Astrocyte (in vitro differentiated cells and primary cell): ENCODE measurements at regions not wholly inside any gene's neighbourhood (a gene's known extent, or its start where the extent isn't known, plus 50 kb on each side); places are given as distances from the start of the nearest gene placed in this dataset.

Experiments used
- DNase-seq: peaks from one replicate; pipeline ENCODE4 v3.0.0-alpha.2; 2010; ENCODE audit warnings: low read depth
- FAIRE-seq: peaks from 2 replicates; lab custom pipeline; 2011; peaks lifted over from hg19 to GRCh38; lab: Jason Lieb, UNC
- H2AFZ ChIP-seq: 2 replicates; pipeline ENCODE4 v1.6.0; 2012; ENCODE audit warnings: low read depth, low read length, inconsistent platforms
- H3K27ac ChIP-seq: 2 replicates; pipeline ENCODE4 v1.5.1; 2011; ENCODE audit warnings: low read depth, low read length, inconsistent platforms
- H3K27me3 ChIP-seq: 2 replicates; pipeline ENCODE4 v1.6.0; 2011; ENCODE audit warnings: low read length, inconsistent platforms; ENCODE audit not compliant: insufficient read depth
- H3K36me3 ChIP-seq: 2 replicates; pipeline ENCODE4 v1.5.1; 2011; ENCODE audit warnings: low read length, inconsistent platforms; ENCODE audit not compliant: insufficient read depth
- H3K4me1 ChIP-seq: 2 replicates; pipeline ENCODE4 v1.5.1; 2011; ENCODE audit warnings: low read length, inconsistent platforms; ENCODE audit not compliant: insufficient read depth
- H3K4me2 ChIP-seq: 2 replicates; pipeline ENCODE4 v1.6.0; 2012; ENCODE audit warnings: low read length, inconsistent platforms
- H3K4me3 ChIP-seq: 2 replicates; pipeline ENCODE4 v1.5.1; 2011; ENCODE audit warnings: low read depth, mild to moderate bottlenecking, low read length, inconsistent platforms; ENCODE audit not compliant: insufficient read depth
- H3K79me2 ChIP-seq: 2 replicates; pipeline ENCODE4 v1.6.0; 2012; ENCODE audit warnings: mild to moderate bottlenecking, low read length, inconsistent platforms; ENCODE audit not compliant: insufficient read depth
- H3K9ac ChIP-seq: 2 replicates; pipeline ENCODE4 v1.6.0; 2012; ENCODE audit warnings: mild to moderate bottlenecking, low read length, inconsistent platforms
- H3K9me3 ChIP-seq: 2 replicates; pipeline ENCODE4 v1.5.1; 2012; ENCODE audit warnings: low read depth, mild to moderate bottlenecking, low read length, inconsistent platforms; ENCODE audit not compliant: insufficient read depth
- H4K20me1 ChIP-seq: 2 replicates; pipeline ENCODE4 v1.6.0; 2012; ENCODE audit warnings: low read length, inconsistent platforms; ENCODE audit not compliant: insufficient read depth
- H3K27ac Mint-ChIP-seq: one replicate; pipeline ENCODE4 v1.8.0; 2021; ENCODE audit warnings: mild to moderate bottlenecking, mixed read lengths; ENCODE audit not compliant: unreplicated experiment
- H3K27me3 Mint-ChIP-seq: one replicate; pipeline ENCODE4 v1.8.0; 2021; ENCODE audit warnings: low read depth, mixed read lengths; ENCODE audit not compliant: unreplicated experiment
- H3K36me3 Mint-ChIP-seq: one replicate; pipeline ENCODE4 v1.8.0; 2021; ENCODE audit warnings: low read depth, mixed read lengths; ENCODE audit not compliant: unreplicated experiment
- H3K4me1 Mint-ChIP-seq: one replicate; pipeline ENCODE4 v1.8.0; 2021; ENCODE audit warnings: low read depth, mixed read lengths; ENCODE audit not compliant: unreplicated experiment
- H3K4me3 Mint-ChIP-seq: one replicate; pipeline ENCODE4 v1.8.0; 2021; ENCODE audit warnings: mild to moderate bottlenecking, moderate library complexity, mixed read lengths; ENCODE audit not compliant: unreplicated experiment
- H3K9me3 Mint-ChIP-seq: one replicate; pipeline ENCODE4 v1.8.0; 2021; ENCODE audit warnings: mild to moderate bottlenecking, mixed read lengths; ENCODE audit not compliant: unreplicated experiment
- CTCF ChIP-seq: IDR thresholded peaks from 2 replicates; pipeline ENCODE4 v1.5.1; 2011; ENCODE audit warnings: low read depth, mild to moderate bottlenecking, inconsistent platforms, low read length, moderate library complexity; ENCODE audit not compliant: insufficient read depth
- EZH2 ChIP-seq: IDR thresholded peaks from 2 replicates; pipeline ENCODE4 v1.6.1; 2012; ENCODE audit warnings: mild to moderate bottlenecking, low read length, inconsistent platforms; ENCODE audit not compliant: insufficient read depth

DNA sequence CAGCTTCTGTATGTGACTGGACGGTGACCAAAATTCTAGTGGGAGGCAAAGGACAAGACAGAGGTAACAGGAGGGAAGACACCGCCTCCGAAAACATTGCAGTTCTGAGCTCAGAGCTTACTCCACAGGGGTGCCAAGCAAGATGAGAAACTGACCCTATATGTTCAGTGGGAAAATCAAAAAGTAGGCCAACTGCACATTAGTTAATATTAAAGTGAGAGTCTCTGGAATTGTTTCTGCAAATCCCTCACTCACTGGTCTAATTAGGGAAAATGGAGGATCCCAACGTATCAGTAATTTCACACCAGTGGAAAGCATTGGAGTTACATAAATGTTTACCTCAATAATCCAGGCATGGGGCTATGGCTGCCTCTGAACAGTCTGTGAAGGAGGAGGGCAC is 313.3 kb upstream of the KCNH8 start:
- no peaks in the 10 kb centered on the region for H4K20me1 ChIP-seq
- Mint-ChIP-seq H3K4me1 (no peaks in the 10 kb centered on the region), H3K27ac (no peak overlapping the region), H3K9me3 (no peaks in the 10 kb centered on the region), H3K4me3 (no peak overlapping the region), H3K36me3 (no peaks in the 10 kb centered on the region), H3K27me3 (no peaks in the 10 kb centered on the region)
- H3K27me3 ChIP-seq, result no peaks in the 10 kb centered on the region
- H3K9me3 ChIP-seq, result no peaks in the 10 kb centered on the region
- no peaks in the 10 kb centered on the region for H3K36me3 ChIP-seq
- H3K4me1 ChIP-seq, result no peaks in the 10 kb centered on the region
- no peak for FAIRE-seq
- no peak overlapping the region for H3K4me2 ChIP-seq
- TF ChIP-seq EZH2, result no peak
- no peak for TF ChIP-seq CTCF
- H3K27ac ChIP-seq, result no peak overlapping the region
- no peaks in the 10 kb centered on the region for H3K79me2 ChIP-seq
- no peak overlapping the region for H2AFZ ChIP-seq
- H3K9ac ChIP-seq, result no peak overlapping the region
- DNase-seq, result no peak
- no peak overlapping the region for H3K4me3 ChIP-seq

GRCh38 chr3:18830087-18830486 is 318.2 kb upstream of the KCNH8 start:
- no peak overlapping the region for H3K4me3 ChIP-seq
- Mint-ChIP-seq H3K36me3 (no peaks in the 10 kb centered on the region), H3K27ac (no peak overlapping the region), H3K4me3 (no peak overlapping the region), H3K4me1 (no peaks in the 10 kb centered on the region), H3K9me3 (no peaks in the 10 kb centered on the region), H3K27me3 (no peaks in the 10 kb centered on the region)
- H3K9me3 ChIP-seq, result no peaks in the 10 kb centered on the region
- no peaks in the 10 kb centered on the region for H3K79me2 ChIP-seq
- no peak overlapping the region for H3K4me2 ChIP-seq
- TF ChIP-seq EZH2 (no peak), CTCF (no peak)
- H2AFZ ChIP-seq, result no peak overlapping the region
- no peaks in the 10 kb centered on the region for H4K20me1 ChIP-seq
- H3K27ac ChIP-seq, result no peak overlapping the region
- H3K27me3 ChIP-seq, result no peaks in the 10 kb centered on the region
- no peaks in the 10 kb centered on the region for H3K4me1 ChIP-seq
- H3K36me3 ChIP-seq, result no peaks in the 10 kb centered on the region
- FAIRE-seq (no peak), DNase-seq (no peak)
- H3K9ac ChIP-seq, result no peak overlapping the region

DNA sequence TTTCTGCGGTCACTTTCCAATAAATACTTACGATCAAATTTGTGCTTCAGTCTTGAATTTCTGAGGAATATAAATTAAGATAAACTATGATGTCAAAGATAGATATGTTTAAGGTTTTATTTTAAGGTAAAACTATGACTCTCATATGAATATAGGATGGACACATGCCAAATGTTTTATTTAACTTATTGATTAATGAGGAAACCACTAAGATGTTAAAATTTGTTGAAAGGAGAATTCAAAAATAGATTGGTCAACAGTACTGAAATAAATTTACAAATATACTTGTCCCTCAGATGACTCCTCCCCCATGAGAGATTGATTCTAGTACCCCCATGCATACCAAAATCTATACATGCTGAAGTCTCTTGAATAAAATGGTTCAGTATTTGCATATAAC is 319.7 kb upstream of the KCNH8 start:
- H3K36me3 Mint-ChIP-seq, result no peaks in the 10 kb centered on the region
- no peak for FAIRE-seq

More for the DNA sequence above, 319.7 kb upstream of the KCNH8 start:
- Histone ChIP-seq H3K4me3 (no peak overlapping the region), H2AFZ (no peak overlapping the region), H3K4me1 (no peaks in the 10 kb centered on the region), H3K36me3 (no peaks in the 10 kb centered on the region), H3K9ac (no peak overlapping the region), H3K4me2 (no peak overlapping the region), H3K9me3 (no peaks in the 10 kb centered on the region), H3K27ac (no peak overlapping the region), H3K79me2 (no peaks in the 10 kb centered on the region), H4K20me1 (no peaks in the 10 kb centered on the region), H3K27me3 (no peaks in the 10 kb centered on the region)
- no peak for TF ChIP-seq EZH2
- TF ChIP-seq CTCF, result no peak
- H3K4me1 Mint-ChIP-seq, result no peaks in the 10 kb centered on the region
- no peak for DNase-seq
- H3K27me3 Mint-ChIP-seq, result no peaks in the 10 kb centered on the region
- H3K9me3 Mint-ChIP-seq, result no peaks in the 10 kb centered on the region
- H3K27ac Mint-ChIP-seq, result no peak overlapping the region
- H3K4me3 Mint-ChIP-seq, result no peak overlapping the region
